HEK293 (cell line): ENCODE measurements at regions not wholly inside any gene's neighbourhood (a gene's known extent, or its start where the extent isn't known, plus 50 kb on each side); places are given as distances from the start of the nearest gene placed in this dataset.

Experiments used
- CTCF ChIP-seq: fragments of 450-650 bp; formaldehyde crosslinking; IDR thresholded peaks from 2 replicates; pipeline ENCODE4 v1.5.1; 2016; ENCODE audit warnings: missing biosample characterization, missing genetic modification characterization
- REST ChIP-seq: fragments of 450-650 bp; formaldehyde crosslinking; IDR thresholded peaks from 2 replicates; pipeline ENCODE4 v1.5.1; 2016; ENCODE audit warnings: missing biosample characterization, missing genetic modification characterization
- SALL2 ChIP-seq: fragments of 450-650 bp; formaldehyde crosslinking; IDR thresholded peaks from 2 replicates; pipeline ENCODE4 v1.5.0; 2017; ENCODE audit warnings: missing biosample characterization, mild to moderate bottlenecking, missing genetic modification characterization, borderline replicate concordance
- SCRT2 ChIP-seq: fragments of 450-650 bp; formaldehyde crosslinking; IDR thresholded peaks from 2 replicates; pipeline ENCODE4 v1.5.1; 2016; ENCODE audit warnings: missing biosample characterization, missing genetic modification characterization
- ZBTB48 ChIP-seq: fragments of 450-650 bp; formaldehyde crosslinking; IDR thresholded peaks from 2 replicates; pipeline ENCODE4 v1.5.1; 2016; ENCODE audit warnings: missing biosample characterization, missing genetic modification characterization
- ZBTB8A ChIP-seq: fragments of 450-650 bp; formaldehyde crosslinking; IDR thresholded peaks from 2 replicates; pipeline ENCODE4 v1.5.1; 2016; ENCODE audit warnings: missing biosample characterization, missing genetic modification characterization
- ZNF169 ChIP-seq: fragments of 450-650 bp; formaldehyde crosslinking; IDR thresholded peaks from 2 replicates; pipeline ENCODE4 v1.5.1; 2016; ENCODE audit warnings: missing biosample characterization, missing genetic modification characterization
- ZNF274 ChIP-seq, 2 experiments: fragments of 200-500 bp in 1 of 2; fragments of 450-650 bp in 1 of 2; sonication (Bioruptor generic) in 1 of 2; formaldehyde crosslinking in 1 of 2; IDR thresholded peaks; 2 replicates each; pipeline versions ENCODE4 v1.5.1 to v1.6.1; 2014 to 2016; ENCODE audit warnings: borderline replicate concordance in 1 of 2, inconsistent platforms in 1 of 2, low read length in 1 of 2, missing biosample characterization in 1 of 2, missing genetic modification characterization in 1 of 2
- ZNF544 ChIP-seq: fragments of 450-650 bp; formaldehyde crosslinking; IDR thresholded peaks from 2 replicates; pipeline ENCODE4 v1.5.0; 2017; ENCODE audit warnings: missing biosample characterization, missing genetic modification characterization
- ZNF629 ChIP-seq: fragments of 450-650 bp; formaldehyde crosslinking; IDR thresholded peaks from 2 replicates; pipeline ENCODE4 v1.5.1; 2017; ENCODE audit warnings: missing biosample characterization, missing genetic modification characterization
- ZNF707 ChIP-seq: fragments of 450-650 bp; formaldehyde crosslinking; IDR thresholded peaks from 2 replicates; pipeline ENCODE4 v1.5.1; 2016; ENCODE audit warnings: missing biosample characterization, missing genetic modification characterization
- ZNF791 ChIP-seq: fragments of 450-650 bp; formaldehyde crosslinking; IDR thresholded peaks from 2 replicates; pipeline ENCODE4 v1.5.1; 2016; ENCODE audit warnings: missing biosample characterization, missing genetic modification characterization
- TF ChIP-seq, protein P1 (sequence below): fragments of 450-650 bp; formaldehyde crosslinking; IDR thresholded peaks from 2 replicates; pipeline ENCODE4 v1.5.1; 2016; ENCODE audit warnings: missing biosample characterization, missing genetic modification characterization

GRCh38 chr2:236673823-236674185, 104.2 kb downstream of the ACKR3 start:
- TF ChIP-seq SALL2 (tag by site-specific recombination) (no peak), ZNF169 (no peak), ZNF629 (tag by site-specific recombination) (no peak), CTCF (no peak), ZNF707 (tag by site-specific recombination) (no peak), ZNF791 (tag by site-specific recombination) (no peak), ZBTB48 (tag by site-specific recombination) (no peak), ZNF274 (IDR thresholded peaks at IDR 0.05; ENCODE audit: low read length) (no peak), ZNF274 (tag by site-specific recombination; IDR thresholded peaks at IDR 0.05; ENCODE audit: borderline replicate concordance) (no peak), SCRT2 (tag by site-specific recombination) (no peak), REST (no peak), ZBTB8A (tag by site-specific recombination) (no peak), ZNF544 (tag by site-specific recombination) (no peak)
- TF ChIP-seq, protein P1, sequence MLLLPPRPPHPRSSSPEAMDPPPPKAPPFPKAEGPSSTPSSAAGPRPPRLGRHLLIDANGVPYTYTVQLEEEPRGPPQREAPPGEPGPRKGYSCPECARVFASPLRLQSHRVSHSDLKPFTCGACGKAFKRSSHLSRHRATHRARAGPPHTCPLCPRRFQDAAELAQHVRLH (tag by site-specific recombination) = no peak
